Stimulated activated CD8-positive, alpha-beta memory T cell treated with anti-CD3 and anti-CD28 coated beads, Interleukin-7, amount 100 ng/mL, for 1 hour (primary cell): ENCODE measurements at regions not wholly inside any gene's neighbourhood (a gene's known extent, or its start where the extent isn't known, plus 50 kb on each side); places are given as distances from the start of the nearest gene placed in this dataset.

Experiments used
- DNase-seq, 2 donors: peaks; one replicate each; pipeline ENCODE4 v3.0.0-alpha.2; 2020; ENCODE audit warnings: low read depth in 2 of 2

DNA sequence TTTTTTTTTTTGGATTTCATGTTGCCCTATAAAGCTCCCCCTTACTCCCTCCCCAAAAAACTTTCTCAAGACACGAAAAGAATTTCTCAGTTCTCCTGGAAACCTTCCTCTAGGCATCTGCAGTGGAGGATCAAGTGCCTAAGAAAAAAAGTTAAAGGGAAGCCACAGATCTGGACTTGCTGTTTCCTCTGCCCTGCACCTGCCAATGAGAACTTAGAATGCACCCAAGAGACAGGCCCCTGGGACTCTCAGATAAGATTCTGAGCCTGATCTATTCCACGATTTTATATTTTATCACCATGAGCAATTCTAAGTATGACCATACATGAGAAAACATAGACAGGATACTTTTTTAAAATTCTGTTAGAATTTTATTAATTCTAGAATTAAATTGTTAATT lies 728.9 kb downstream of the BCL11B start:
- no peak for DNase-seq

DNA sequence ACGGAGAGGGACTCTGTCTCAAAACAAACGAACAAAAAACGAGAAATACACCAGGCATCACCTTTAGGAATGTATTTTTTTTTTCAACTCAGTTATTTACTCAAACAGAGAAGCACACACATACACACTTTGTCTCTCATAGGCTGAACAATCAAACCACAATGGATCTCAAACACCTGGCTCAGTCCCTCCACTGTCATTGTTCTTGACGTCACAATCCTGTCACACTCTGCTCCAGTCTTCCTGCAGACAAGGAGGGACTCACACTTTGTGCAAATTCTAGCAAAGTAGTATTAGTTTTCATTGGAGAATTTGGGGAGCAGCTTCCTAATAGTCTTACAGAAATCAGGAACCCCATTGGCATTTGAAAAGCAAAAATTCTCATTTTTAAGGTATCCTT lies 727.8 kb downstream of the BCL11B start:
- no peak for DNase-seq

DNA sequence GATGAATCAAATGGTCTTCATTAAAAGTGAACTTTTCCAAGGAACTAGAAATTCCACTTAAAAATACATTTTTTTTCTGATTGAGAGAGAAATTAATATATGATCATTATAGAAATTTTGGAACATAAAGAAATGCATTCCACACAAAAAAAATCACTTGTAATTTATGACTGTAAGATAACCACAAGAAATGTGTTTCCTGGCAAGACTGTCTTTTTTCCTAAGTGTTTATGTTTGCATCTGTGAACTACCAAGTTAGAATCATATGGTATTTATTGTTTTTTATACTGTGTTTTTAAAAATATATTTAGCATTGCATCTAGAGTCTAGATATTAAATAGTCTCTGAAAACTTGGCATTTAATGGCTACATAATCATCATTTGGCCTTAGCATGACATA lies 726.8 kb downstream of the BCL11B start:
- DNase-seq: no peak

DNA sequence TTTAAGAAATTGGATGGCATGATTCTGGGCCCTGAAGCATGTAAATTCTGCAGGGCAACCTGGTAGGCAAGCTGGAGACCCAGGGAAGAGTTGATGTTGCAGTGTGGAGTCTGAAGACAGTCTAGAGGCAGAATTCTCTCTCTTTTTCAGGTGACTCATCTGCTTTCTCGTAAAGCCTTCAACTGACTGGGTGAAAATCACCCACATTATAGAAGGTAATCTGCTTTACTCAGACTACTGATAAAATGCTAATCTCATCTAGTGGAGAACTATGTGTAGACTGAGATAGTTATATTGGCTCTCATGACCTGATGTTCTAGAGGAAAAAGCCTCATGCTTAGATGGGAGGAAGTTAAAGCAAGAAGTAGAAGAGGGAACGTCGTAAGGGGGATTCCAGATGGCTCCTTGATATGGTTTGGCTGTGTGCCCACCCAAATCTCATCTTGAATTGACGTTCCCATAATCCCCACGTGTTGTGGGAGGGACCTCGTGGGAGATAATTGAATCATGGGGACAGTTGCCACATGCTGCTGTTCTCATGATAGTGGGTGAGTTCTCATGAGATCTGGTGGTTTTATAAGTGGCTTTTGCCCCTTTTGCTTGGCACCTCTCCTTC lies 723.8 kb downstream of the BCL11B start:
- no peak for DNase-seq

DNA sequence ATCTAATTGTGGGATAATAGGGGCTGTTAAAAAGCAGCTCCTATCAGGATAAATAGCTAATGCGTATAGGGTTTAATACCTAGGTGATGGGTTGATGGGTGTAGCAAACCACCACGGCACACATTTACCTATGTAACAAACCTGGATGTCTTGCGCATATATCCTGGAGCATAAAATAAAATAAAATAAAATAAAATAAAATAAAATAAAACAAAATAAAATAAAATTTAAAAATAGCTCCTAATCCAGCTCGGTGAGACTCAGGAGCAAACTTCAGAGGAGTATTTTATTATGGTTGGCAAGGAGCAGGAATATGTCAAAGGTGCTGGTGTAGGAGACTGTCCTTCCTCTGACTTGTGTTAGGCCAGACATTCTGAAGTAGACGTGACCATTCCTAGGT lies 721.0 kb downstream of the BCL11B start:
- DNase-seq: no peak

DNA sequence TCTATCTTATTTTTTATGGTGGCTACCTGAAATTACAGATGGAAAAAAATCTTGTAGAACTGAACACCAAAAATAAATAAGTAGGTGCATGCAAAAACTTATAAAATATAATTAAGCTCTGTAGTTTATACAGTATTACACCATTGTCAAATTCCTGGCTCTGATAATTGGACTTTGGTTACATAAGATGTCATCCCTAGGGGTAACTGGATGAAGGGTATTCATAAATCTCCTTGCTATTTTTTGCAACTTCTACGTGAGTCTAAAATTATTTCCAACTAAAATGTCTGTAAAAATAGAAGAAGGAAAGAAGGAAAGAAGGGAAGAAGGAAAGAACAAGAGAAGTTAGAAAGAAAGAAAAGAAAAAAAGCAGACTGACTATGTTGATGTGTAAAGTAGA lies 716.6 kb downstream of the BCL11B start:
- no peak for DNase-seq

DNA sequence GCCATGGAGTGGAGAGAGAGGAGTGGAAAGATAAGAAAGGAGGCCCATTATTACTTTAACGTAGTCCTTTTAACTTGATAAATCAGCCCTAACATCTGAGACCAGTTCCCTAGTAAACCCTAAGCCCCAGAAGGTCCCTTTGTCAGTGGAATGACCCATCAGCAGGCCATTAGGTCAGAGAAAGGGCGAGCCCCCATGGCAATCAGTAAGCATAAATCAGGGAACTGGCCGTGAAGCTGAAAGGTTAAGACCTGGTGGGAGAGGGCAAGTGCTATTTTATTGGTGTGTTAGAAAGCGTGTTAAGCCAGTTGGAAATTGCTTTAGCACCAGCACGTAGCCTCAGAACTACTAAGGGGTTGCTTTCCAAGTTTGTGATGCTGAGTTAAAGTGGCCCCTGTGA lies 708.0 kb downstream of the BCL11B start:
- DNase-seq: no peak

DNA sequence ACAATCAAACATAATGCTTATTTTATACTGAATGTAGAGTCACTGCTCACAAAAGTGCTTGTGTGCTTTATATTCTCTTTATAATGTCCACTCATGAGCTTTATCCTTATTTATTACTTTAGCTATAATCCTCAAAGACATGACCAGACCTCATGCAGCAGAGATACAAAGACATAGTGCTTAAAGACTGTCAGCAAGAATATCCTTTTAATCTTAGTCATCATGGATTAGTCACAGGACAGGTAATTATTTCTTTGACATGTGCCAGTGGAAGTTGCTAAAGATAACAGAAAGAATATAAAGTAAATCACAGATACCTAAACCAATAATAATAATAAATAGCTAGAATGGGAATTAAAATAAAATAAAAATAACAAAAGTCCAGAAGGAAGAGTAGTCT lies 707.5 kb downstream of the BCL11B start:
- no peak for DNase-seq

DNA sequence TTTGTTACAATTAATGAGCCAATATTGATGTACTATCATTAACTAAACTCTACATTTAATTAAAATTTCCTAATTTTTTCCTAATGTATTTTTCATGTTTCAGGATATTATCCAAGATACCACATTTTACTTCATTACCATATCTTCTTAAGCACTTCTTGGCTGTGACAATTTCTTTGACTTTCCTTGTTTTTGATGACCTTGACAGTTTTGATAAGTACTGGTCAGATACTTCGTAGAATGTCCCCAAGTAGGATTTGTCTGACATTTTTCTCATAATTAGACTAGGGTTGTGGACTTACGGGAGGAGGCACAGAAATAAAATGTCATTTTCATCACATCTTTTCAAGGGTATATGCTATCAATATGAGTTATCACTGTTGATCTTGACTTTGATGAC lies 700.9 kb downstream of the BCL11B start:
- no peak for DNase-seq

DNA sequence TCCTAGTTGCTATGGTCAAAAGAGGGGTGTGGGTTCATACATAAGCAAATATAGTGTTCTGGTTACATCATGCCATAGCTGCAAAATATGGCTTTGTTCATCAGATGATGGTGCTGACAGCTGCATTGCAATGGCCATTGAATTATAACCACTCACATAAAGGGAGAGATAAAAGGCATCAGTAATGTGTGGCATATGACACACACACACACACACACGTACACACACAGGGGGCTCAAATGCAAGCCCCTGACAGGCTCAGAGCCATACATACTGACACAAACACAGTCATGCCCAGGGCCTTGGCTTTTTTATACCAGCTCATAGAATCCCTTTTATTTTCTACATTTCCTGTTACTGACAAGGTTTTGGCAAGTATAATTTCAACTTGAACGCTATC lies 698.9 kb downstream of the BCL11B start:
- DNase-seq: no peak

DNA sequence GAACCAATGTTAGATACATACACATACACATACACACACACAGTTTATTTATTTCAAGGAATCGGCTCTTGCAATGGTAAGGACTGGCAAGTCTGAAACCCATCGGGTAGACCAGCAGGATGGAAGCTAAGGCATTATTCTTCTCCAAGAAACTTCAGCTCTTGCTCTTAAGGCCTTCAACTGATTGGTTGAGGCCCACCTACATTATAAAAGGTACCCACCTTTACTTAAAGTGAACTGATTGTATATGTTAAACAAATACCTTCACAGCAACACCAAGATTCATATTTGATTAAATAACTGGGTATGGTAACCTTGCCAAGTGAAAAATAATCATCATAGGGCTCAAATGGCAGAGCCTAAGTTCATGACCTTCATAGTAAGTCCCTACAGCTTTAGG lies 695.5 kb downstream of the BCL11B start:
- DNase-seq: no peak

DNA sequence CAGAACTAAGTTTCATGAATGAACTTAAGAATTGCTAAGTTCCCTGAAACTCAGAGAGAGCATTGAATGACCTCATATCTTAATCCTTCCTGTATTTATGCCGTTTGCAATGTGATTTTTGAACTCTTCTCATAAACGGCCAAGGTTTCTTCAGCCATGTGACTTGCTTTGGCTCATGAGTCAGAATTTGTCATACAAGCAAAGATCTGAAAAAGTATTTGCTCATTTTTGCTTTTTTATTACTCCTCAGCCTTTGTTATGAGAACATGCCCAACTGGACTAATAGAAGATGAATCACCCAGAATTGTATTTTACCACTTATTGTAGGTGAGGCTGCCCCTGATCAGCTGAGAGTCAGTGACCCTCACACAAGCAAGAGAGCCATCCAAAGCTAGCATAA lies 693.8 kb downstream of the BCL11B start:
- DNase-seq: no peak

DNA sequence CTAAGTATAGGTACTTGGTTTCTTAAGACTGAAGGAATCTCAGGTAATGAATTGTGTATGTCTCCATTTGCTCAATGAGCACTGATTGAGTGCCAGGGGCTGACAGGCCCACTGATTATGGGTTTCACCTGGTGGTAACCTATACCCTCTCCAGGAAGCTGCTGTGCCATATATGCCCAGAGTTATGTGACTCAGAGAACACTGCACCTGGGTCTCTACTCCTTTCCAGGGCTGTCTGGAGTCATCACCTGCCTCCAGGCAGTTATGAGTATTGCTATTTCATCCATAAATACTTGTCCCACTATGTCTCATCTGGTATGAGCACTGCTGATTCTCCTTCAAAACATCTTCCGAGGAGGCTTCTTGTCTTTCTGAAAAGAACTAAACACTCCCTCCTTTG lies 692.9 kb downstream of the BCL11B start:
- no peak for DNase-seq

DNA sequence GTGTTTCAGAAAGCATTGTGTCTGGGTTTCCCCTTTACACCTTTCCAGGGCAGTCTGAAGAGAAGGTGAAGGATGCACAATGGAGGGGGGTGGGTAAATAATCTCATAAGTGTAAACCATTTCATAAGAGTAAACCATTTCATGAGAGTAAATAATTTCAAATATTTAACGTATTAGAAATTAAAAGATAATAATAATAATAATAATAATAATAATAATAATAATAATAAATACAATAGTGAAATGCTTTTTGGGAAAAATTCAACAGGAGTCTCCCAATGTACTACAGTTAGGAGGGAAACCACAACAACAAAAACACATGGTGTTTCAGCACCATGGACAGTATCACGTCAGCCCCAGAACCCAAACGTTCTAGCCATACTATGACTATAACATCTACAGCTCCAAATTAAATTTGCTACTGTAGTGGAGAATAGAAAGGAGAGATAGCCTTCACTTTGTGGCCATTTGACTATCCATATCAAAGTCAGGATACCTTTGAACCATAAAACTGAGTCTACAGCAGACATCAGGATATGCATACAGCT lies 691.8 kb downstream of the BCL11B start:
- no peak for DNase-seq

DNA sequence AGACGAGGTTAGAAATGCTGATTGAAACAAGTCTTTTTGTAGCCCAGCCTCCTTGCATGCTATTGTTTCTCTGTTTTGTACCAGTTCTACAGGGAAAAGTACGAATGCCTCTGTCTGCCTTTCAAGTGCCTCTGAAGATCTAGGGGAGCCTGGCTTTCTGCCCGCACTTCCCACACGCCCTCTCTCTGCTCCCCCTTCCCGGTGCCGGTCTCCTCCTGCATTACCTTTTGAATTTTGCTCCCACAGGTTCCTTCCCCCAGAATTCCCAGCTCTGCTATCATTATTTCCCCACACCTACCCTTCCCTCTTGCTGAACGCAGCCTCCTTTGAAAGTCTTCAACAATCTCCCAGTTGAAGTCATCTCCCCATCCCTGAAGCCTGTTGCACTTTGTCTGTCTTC lies 689.7 kb downstream of the BCL11B start:
- DNase-seq: no peak

DNA sequence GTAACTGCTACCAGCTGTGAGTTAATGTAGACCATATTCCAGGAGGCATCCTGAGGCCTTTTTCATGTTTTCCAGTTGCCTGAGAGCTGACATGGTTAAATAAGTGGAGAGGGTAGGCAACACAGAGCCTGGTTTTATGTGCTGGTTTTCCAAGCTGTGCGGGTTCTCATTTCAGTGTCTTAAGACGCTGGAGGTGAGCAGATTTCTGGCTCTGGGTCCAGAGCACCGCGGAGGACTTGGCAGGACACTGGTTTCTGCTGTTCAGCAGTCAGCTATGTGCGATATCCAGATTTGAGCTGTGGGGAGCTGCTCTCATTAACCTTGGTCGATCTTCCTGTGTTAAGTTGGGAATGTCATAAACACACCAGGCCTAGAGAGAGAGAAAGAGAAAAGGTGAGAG lies 680.8 kb downstream of the BCL11B start:
- DNase-seq: no peak

DNA sequence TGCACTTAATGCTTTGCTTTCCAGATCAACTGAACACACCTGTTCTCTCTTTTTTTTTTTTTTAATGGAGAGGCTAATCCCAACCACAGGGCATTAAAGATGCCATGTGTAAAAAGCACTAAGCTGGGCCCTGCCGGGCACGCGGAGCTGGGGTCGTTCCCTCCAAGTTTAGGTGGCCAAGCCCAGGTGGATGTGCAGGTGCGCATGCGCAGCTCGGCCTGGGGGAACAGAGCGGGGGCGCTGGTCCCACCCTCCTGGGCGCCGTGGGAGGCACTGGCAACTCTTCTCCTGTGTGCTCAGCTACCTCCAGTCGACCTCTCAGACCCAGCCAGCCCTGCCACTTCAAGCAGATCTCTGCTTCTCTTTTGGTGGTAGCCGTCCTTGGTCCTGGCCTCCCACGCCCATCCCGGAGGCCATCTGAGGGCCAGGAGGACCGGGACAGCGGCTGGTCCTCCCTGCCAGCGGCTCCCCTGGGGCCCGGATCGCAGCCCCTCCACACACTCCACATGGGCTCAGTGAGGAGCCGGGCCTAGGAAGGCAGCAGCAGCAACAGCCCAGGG lies 679.3 kb downstream of the BCL11B start:
- DNase-seq: no peak

DNA sequence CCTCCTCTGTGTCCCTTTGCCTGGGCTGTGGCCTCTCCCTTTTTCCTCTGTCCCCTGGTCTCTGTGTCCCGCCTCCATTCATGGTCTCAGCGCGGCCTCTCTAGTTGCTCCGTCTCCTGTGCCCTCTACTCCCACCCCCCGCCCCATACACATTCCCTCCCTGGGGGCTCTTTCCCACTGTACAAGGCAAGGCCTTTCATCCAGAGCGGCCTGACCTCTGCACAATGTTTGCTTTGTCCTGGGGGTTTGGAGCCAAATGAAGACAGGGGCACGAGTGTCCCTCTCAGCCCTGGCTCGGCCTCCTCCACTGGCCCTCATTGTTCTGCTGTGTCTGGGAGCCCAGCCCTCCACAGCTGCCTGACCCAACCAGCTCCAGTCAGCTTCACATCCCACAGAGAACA lies 678.6 kb downstream of the BCL11B start:
- DNase-seq: no peak

DNA sequence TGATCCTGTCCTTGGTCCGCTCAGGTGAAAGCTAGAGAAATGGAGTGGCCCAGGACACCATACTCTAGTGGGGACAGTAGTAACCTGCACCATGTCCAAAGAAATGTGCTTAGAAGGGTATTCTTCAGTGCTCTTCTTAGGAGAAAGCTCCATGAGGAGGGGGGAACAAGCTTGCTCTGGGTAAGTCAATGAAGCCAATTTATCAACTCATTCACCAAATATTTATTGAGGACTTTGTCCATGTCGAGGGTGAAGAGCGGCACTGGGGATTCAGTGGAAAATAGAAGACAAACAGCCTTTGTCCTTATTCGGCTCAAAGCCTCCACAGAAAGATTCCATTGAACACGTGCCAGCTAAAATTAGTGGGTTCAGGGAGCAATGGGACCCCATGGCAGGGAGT lies 677.8 kb downstream of the BCL11B start:
- DNase-seq: no peak

DNA sequence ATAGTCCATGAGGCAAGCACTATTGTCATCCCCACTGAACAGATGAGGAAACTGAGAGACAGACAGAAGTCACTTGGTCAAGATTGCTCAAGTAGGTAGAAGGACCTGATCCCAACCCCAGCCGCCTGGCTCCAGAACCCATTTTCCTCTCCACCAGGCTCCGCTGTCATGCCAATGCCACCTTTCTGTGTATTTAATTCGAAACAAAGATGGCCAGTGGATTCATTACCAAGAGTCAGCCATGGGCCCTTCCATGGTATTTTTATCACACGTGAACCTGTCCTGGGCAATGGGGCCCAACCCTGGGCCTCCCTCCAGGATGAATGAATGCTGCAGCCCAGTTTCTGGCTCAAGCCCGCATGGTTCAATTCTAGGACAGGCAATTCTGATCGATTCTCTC lies 673.4 kb downstream of the BCL11B start:
- DNase-seq: no peak

DNA sequence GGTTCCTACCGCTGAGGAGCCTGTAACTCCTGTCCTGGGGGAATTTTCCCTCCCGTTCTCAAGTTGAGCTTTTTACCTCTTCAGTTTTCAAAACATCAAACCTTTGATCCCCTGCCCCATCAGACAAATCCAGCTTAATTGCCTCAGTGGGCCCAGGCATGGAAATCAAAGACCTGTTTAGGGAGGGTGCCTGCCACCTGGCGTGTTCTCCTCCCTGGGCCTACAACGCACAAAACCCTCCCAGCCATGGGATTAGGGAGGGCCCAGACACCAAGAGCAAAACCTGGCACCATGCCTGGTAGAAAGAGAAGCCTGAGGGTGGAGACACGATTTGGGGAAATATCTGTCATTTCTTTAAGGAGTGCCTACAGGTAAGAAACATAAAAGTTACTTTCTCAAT lies 672.9 kb downstream of the BCL11B start:
- no peak for DNase-seq

DNA sequence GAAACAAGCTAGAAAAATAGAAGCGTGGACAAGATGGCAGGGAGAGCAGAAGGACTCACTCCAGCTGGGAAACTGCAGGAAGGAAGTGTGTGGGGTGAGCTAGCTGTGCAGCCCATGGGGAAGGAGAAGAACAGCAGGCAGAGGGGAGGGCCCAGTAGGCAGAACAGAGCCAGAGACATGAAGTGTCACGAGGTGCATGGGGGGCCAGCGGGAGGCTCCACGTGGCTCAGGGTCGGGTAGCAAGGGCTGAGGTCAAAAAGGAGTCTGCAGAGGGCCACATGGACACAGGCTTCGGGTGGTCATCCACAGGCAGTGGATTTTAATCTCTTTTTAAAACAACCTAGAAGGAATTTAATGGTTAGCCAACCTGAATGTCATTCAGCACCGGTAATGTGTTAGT lies 669.0 kb downstream of the BCL11B start:
- DNase-seq: no peak

DNA sequence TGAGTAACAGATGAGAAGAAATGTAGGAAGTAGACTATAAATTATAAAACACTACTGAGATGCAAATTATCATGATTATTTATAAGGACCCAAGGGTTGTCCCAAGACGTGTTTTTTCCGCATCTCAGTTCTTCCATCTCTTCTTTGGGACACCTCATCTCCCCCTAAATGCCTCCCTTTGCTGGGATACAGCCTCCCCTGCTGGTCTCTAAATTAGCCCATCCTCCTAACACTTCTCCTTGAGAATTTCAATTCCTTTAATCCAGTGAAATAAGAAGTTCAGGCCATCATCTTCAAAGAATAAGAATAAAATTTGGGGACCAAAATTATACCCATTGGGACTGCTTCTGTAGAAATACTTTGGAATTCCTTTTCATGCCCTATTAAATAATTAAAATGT lies 667.0 kb downstream of the BCL11B start:
- no peak for DNase-seq

DNA sequence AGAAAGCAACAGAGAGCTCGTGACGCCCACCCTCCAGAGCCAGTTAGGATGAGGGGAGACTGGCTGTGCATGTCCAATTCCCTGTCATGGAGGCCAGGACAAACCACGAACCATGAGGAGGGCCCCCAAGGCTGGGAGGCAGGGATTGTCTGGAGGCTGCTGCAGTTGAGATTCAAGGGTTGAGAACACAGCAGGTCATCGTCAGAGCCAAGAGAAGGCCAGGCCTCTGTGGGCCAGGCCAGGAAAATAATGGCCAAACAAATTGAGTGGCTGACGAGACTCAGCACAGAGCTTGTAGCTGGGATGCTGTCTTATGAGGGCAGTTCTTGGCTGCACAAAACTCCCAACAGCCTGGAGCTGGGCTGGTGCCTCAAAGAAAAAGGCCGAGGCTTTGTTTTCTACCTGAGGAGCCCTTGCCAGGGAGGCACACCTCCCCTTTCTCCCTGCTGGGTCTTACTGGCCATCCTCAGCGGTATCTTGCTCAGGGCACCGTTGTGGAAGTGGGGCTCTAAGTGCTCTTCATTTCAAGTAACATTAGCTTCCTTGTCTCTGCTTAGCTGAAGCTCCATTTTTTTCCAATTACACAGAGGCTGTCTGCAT lies 665.9 kb downstream of the BCL11B start:
- no peak for DNase-seq
